Endothelial cell (in vitro differentiated cells): ENCODE measurements at regions not wholly inside any gene's neighbourhood (a gene's known extent, or its start where the extent isn't known, plus 50 kb on each side); places are given as distances from the start of the nearest gene placed in this dataset.

Experiments used
- DNase-seq: peaks from one replicate; pipeline ENCODE4 v3.0.0; 2021; ENCODE audit warnings: low spot score
- H3K27ac Mint-ChIP-seq: one replicate; pipeline ENCODE4 v1.8.0; 2021; ENCODE audit warnings: mixed read lengths, inconsistent platforms; ENCODE audit not compliant: unreplicated experiment
- H3K27me3 Mint-ChIP-seq: one replicate; pipeline ENCODE4 v1.8.0; 2021; ENCODE audit warnings: mild to moderate bottlenecking, moderate library complexity, mixed read lengths, inconsistent platforms; ENCODE audit not compliant: unreplicated experiment
- H3K36me3 Mint-ChIP-seq: one replicate; pipeline ENCODE4 v1.8.0; 2021; ENCODE audit warnings: mild to moderate bottlenecking, low read depth, mixed read lengths, inconsistent platforms; ENCODE audit not compliant: unreplicated experiment
- H3K4me1 Mint-ChIP-seq: one replicate; pipeline ENCODE4 v1.8.0; 2021; ENCODE audit warnings: mild to moderate bottlenecking, mixed read lengths, inconsistent platforms; ENCODE audit not compliant: unreplicated experiment
- H3K4me3 Mint-ChIP-seq: one replicate; pipeline ENCODE4 v1.8.0; 2021; ENCODE audit warnings: mild to moderate bottlenecking, mixed read lengths, inconsistent platforms; ENCODE audit not compliant: unreplicated experiment
- H3K9me3 Mint-ChIP-seq: one replicate; pipeline ENCODE4 v1.8.0; 2021; ENCODE audit warnings: mixed read lengths, inconsistent platforms; ENCODE audit not compliant: unreplicated experiment
- TF ChIP-seq, protein P1 (sequence below): fragments of 200-600 bp; sonication (generic); IDR thresholded peaks from one replicate; pipeline ENCODE4 v1.5.0; 2021; ENCODE audit warnings: antibody characterized with exemption; ENCODE audit not compliant: unreplicated experiment

DNA sequence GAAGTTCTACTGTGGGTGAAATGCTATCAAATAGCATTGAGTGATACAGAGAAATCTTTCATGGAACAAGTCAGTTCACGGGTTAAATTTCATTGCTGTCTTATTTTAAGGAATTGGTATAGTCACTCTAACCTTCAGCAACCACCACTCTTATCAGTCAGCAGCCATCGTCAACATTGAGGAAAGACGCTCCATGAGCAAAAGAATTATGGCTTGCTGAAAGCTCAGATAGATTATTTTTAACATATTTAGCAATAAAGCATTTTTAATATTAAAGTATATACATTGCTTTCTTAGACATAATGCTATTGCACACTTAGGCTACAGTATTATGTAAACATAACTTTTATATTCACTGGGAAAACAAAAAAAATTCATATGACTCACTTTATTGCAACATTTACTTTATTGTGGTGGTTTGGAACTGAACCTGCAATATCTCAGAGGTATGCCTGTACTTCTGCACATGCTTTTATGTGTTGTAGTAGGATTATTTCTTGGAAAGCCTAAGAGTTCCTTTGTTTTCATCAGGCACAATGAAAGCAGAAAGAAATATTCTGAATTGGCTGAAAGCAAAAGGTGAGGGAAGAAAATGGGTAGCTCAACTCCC lies 586.7 kb downstream of the GBA3 start:
- Mint-ChIP-seq H3K9me3 (no peaks in the 10 kb centered on the region), H3K27me3 (no peaks in the 10 kb centered on the region), H3K4me3 (no peak overlapping the region), H3K4me1 (no peaks in the 10 kb centered on the region), H3K36me3 (no peaks in the 10 kb centered on the region), H3K27ac (no peak overlapping the region)
- DNase-seq = no peak
- TF ChIP-seq, protein P1, sequence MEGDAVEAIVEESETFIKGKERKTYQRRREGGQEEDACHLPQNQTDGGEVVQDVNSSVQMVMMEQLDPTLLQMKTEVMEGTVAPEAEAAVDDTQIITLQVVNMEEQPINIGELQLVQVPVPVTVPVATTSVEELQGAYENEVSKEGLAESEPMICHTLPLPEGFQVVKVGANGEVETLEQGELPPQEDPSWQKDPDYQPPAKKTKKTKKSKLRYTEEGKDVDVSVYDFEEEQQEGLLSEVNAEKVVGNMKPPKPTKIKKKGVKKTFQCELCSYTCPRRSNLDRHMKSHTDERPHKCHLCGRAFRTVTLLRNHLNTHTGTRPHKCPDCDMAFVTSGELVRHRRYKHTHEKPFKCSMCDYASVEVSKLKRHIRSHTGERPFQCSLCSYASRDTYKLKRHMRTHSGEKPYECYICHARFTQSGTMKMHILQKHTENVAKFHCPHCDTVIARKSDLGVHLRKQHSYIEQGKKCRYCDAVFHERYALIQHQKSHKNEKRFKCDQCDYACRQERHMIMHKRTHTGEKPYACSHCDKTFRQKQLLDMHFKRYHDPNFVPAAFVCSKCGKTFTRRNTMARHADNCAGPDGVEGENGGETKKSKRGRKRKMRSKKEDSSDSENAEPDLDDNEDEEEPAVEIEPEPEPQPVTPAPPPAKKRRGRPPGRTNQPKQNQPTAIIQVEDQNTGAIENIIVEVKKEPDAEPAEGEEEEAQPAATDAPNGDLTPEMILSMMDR = no peak

DNA sequence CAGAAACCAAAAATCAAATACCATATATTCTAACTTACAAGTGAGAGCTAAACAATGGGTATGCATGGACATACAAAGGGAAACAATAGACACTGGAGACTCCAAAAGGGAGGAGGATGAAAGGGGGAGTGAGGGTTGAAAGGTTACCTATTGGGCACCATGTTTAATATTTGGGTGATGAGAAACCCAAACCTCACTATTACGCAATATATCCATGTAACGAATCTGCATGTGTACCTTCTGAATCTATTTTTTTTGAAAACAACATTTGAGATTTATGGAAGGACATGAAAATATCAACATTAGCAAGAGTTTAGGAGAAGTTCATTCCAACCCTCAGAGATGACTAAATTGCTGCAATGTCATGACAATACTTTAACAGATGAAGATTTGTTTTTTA lies 586.1 kb downstream of the GBA3 start:
- Mint-ChIP-seq H3K4me1 (no peaks in the 10 kb centered on the region), H3K27ac (no peak overlapping the region), H3K4me3 (no peak overlapping the region), H3K9me3 (no peaks in the 10 kb centered on the region), H3K36me3 (no peaks in the 10 kb centered on the region), H3K27me3 (no peaks in the 10 kb centered on the region)
- TF ChIP-seq, protein P1 = no peak
- DNase-seq = no peak

DNA sequence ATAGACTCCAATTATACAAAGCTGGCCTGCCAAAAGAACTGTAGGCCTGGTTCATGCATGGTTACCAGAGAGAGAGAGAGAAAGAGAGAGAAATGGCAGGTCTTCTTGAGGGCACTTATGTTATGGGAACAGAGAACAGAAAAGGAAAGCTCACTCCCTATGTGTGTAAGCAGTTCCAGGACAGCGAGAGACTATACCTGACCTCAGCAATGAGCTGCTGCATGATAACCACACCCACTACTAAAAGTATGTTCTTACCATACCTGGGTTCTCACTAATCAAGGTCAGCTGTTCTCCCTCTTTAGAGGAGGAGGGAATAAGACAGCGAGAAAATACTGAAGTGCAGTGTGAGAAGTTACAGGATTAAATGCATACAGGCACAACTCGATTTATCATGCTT lies 583.3 kb downstream of the GBA3 start:
- DNase-seq = no peak

DNA sequence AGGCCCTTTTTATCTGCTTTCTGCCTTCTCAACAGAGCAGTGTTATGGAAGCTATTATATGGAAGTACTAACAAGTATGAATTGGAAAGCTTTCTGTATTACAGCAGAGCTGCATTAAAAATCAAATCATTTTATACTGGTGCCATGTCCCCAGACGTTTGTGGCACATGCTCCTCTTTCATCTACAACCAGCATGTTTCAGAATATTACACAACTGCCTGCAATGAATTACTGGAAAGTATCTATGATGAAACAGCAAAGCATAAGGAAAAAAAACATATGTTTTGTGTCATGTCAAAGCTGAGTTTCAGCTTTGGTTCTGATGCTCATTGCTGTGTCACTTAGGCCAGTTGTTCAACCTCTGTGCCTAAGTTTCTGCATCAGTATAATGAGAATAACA lies 576.8 kb downstream of the GBA3 start:
- H3K27ac Mint-ChIP-seq = no peak overlapping the region
- DNase-seq = no peak
- no peaks in the 10 kb centered on the region for H3K4me1 Mint-ChIP-seq
- H3K9me3 Mint-ChIP-seq = no peaks in the 10 kb centered on the region
- H3K4me3 Mint-ChIP-seq = no peak overlapping the region
- H3K36me3 Mint-ChIP-seq = no peaks in the 10 kb centered on the region
- H3K27me3 Mint-ChIP-seq = peaks cover 1% of the 10 kb centered on the region
- TF ChIP-seq, protein P1 = no peak

More for the DNA sequence above, 583.3 kb downstream of the GBA3 start:
- TF ChIP-seq, protein P1 = no peak
- H3K27ac Mint-ChIP-seq = no peak overlapping the region
- H3K4me1 Mint-ChIP-seq = no peaks in the 10 kb centered on the region
- H3K4me3 Mint-ChIP-seq = no peak overlapping the region
- no peaks in the 10 kb centered on the region for H3K27me3 Mint-ChIP-seq
- H3K36me3 Mint-ChIP-seq = no peaks in the 10 kb centered on the region
- H3K9me3 Mint-ChIP-seq = no peaks in the 10 kb centered on the region

DNA sequence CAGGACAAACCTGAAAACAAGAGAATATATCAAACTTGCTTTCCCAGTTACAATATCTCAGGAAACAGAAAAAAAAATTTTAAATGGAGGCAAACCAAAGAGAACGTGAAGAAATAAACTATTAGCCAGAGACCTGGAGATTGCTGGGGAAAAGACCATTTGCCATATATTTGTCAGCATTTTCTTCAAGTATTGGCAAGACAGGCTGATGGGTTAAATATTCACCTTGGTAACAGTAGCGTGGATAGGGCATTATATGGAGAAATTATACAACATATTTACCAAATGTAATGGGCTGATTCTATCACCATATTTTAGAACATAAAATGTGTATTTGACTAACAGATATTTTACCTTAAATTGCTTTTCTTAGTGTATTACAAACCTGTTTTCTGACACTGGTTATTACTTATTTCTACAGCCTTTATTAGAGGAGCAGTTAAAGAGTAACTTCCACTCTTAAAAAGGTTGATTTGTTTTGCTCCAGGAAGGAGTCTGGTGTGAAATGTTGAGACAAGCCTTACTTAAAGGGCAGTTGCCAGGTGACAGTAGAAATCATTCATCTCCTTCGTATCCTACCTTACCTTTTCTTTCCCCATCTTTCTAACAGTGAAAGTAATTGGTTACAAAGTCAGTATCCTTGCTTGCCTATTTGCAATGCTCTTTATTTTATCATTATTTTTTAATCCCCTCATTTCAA lies 575.5 kb downstream of the GBA3 start:
- peaks cover 1% of the 10 kb centered on the region for H3K27me3 Mint-ChIP-seq
- TF ChIP-seq, protein P1 = no peak
- H3K36me3 Mint-ChIP-seq = no peaks in the 10 kb centered on the region
- H3K27ac Mint-ChIP-seq = no peak overlapping the region
- no peak overlapping the region for H3K4me3 Mint-ChIP-seq
- no peak for DNase-seq
- H3K9me3 Mint-ChIP-seq = no peaks in the 10 kb centered on the region
- H3K4me1 Mint-ChIP-seq = no peaks in the 10 kb centered on the region
